Osteoblast (primary cell): ENCODE measurements at regions not wholly inside any gene's neighbourhood (a gene's known extent, or its start where the extent isn't known, plus 50 kb on each side); places are given as distances from the start of the nearest gene placed in this dataset.

Experiments used
- DNase-seq: peaks from one replicate; pipeline ENCODE4 v3.0.0; 2011; ENCODE audit warnings: low spot score, mixed read lengths; ENCODE audit not compliant: insufficient read length; ENCODE audit errors: missing footprints
- H2AFZ ChIP-seq: 2 replicates; pipeline ENCODE4 v1.6.0; 2011; ENCODE audit warnings: mild to moderate bottlenecking, low read length
- H3K27ac ChIP-seq: 2 replicates; pipeline ENCODE4 v1.5.1; 2011; ENCODE audit warnings: mild to moderate bottlenecking, low read depth, low read length, moderate library complexity
- H3K27me3 ChIP-seq: 2 replicates; pipeline ENCODE4 v1.6.0; 2012; ENCODE audit warnings: mild to moderate bottlenecking, control low read depth, inconsistent platforms, low read length, moderate library complexity; ENCODE audit not compliant: insufficient read depth
- H3K36me3 ChIP-seq: 2 replicates; pipeline ENCODE4 v1.5.1; 2011; ENCODE audit warnings: mild to moderate bottlenecking, low read length, control low read depth, moderate library complexity; ENCODE audit not compliant: insufficient read depth
- H3K4me1 ChIP-seq: 2 replicates; pipeline ENCODE4 v1.5.1; 2011; ENCODE audit warnings: mild to moderate bottlenecking, low read length, control low read depth, moderate library complexity; ENCODE audit not compliant: insufficient read depth
- H3K4me2 ChIP-seq: 2 replicates; pipeline ENCODE4 v1.6.0; 2011; ENCODE audit warnings: mild to moderate bottlenecking, low read length; ENCODE audit not compliant: insufficient read depth
- H3K4me3 ChIP-seq: fragments of 200-600 bp; sonication (generic); 3 replicates; pipeline ENCODE4 v1.5.1; 2012; ENCODE audit warnings: mild to moderate bottlenecking, low read length, inconsistent platforms; ENCODE audit not compliant: insufficient read depth
- H3K79me2 ChIP-seq: 2 replicates; pipeline ENCODE4 v1.6.0; 2012; ENCODE audit warnings: mild to moderate bottlenecking, low read length, control low read depth, inconsistent platforms; ENCODE audit not compliant: insufficient read depth
- H3K9me3 ChIP-seq: 2 replicates; pipeline ENCODE4 v1.5.1; 2011; ENCODE audit warnings: low read depth, low read length, control low read depth
- H4K20me1 ChIP-seq: 2 replicates; pipeline ENCODE4 v1.6.0; 2012; ENCODE audit warnings: mild to moderate bottlenecking, low read length, control low read depth; ENCODE audit not compliant: insufficient read depth
- CTCF ChIP-seq: IDR thresholded peaks from 2 replicates; pipeline ENCODE4 v1.5.1; 2011; ENCODE audit warnings: mild to moderate bottlenecking, low read depth, low read length, moderate library complexity; ENCODE audit errors: extremely low read depth

DNA sequence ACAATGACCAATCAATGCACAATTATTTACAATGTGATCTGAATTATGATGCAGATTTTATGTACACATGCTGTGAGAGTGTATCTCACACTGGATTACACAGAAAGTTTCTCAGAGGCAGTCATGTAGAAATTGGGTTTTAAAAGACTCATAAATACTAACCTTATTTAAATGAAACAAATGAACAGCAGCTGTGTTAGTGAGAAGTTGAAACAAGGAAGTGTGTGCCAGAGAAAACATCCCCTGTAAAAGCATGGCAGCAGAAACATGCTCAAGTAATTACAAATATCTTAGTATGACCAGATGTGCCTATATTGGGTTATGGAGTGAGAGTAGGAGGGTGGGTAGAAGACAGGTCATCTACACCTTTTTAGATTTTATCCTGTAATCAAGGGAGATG is 723.7 kb downstream of the C12orf50 start:
- no peak for DNase-seq
- H3K9me3 ChIP-seq: no peaks in the 10 kb centered on the region
- no peaks in the 10 kb centered on the region for H3K36me3 ChIP-seq
- H3K79me2 ChIP-seq: no peaks in the 10 kb centered on the region
- no peak for TF ChIP-seq CTCF
- no peak overlapping the region for H2AFZ ChIP-seq
- no peaks in the 10 kb centered on the region for H3K4me1 ChIP-seq
- no peak overlapping the region for H3K4me2 ChIP-seq
- no peaks in the 10 kb centered on the region for H3K27me3 ChIP-seq
- no peak overlapping the region for H3K4me3 ChIP-seq
- no peaks in the 10 kb centered on the region for H4K20me1 ChIP-seq
- H3K27ac ChIP-seq: no peak overlapping the region

- Histone ChIP-seq H3K4me2 (no peak overlapping the region), H3K9me3 (no peaks in the 10 kb centered on the region), H3K27me3 (no peaks in the 10 kb centered on the region), H4K20me1 (no peaks in the 10 kb centered on the region), H3K4me3 (no peak overlapping the region), H2AFZ (no peak overlapping the region), H3K36me3 (no peaks in the 10 kb centered on the region), H3K4me1 (no peaks in the 10 kb centered on the region), H3K79me2 (no peaks in the 10 kb centered on the region), H3K27ac (no peak overlapping the region)
- DNase-seq: no peak
- TF ChIP-seq CTCF: no peak
Measured at GRCh38 chr12:87304406-87304805, 724.8 kb downstream of the C12orf50 start.

DNA sequence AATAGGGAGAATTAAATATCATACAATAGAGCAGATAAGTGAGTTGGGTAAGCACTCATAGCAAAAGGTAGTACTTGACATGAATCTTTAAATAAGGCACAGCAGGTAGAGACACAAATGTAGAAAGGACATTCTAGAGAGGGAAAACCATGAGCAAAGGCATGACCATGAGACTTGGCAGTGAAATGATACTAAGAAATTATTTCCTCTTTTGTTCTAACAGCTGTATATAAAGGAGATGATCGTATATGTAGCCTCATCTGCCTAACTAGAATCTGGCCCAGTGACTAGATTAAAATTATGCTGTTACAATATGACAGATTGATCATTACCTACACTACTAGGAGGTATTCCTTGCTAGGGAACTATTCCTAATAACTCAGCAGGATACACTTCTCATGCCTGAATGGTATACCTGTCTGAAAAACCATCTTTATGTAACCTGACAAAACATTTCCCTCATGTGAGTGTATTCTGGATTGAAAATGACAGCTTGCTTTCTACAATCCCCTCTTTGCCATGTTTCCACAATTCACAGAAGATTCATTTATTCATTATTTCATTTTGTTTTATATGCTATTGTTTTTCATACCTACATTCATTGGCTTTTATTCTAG is 725.7 kb downstream of the C12orf50 start:
- H3K4me1 ChIP-seq: no peaks in the 10 kb centered on the region
- no peak overlapping the region for H3K27ac ChIP-seq
- no peak overlapping the region for H3K4me2 ChIP-seq
- no peaks in the 10 kb centered on the region for H3K9me3 ChIP-seq
- H4K20me1 ChIP-seq: no peaks in the 10 kb centered on the region
- H3K4me3 ChIP-seq: no peak overlapping the region
- no peak for TF ChIP-seq CTCF
- DNase-seq: no peak
- no peaks in the 10 kb centered on the region for H3K36me3 ChIP-seq
- no peak overlapping the region for H2AFZ ChIP-seq
- H3K27me3 ChIP-seq: no peaks in the 10 kb centered on the region
- no peaks in the 10 kb centered on the region for H3K79me2 ChIP-seq

DNA sequence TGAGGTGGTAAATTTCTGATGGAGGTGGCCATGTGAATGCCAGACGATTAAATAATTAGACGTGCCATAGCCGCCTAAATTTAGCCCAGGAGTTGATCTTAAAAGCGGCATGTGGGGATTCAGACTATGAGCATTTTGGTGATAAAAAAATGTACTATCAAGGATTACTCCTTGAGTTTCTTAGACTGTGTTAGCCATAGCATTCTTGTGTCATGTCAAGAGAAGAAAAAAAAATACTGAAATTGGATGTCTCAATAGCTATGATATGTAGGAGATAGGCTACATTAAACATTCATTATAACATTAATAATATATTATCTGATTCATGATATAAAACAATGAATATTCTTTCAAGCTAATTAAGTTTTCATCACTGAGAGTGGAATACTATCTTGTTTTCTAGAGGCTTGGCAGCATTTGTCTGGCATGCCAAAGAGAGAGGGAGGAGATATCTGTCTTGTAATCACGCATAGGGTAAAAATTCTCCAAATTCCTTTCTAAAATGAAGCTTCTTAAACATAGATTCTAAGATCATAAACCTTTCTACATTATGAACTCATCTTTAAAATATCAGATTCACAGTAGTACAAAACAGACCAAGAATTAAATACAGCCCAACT is 727.0 kb downstream of the C12orf50 start:
- Histone ChIP-seq H3K4me1 (no peaks in the 10 kb centered on the region), H3K9me3 (no peaks in the 10 kb centered on the region), H3K36me3 (no peaks in the 10 kb centered on the region), H3K27ac (no peak overlapping the region), H2AFZ (no peak overlapping the region), H4K20me1 (no peaks in the 10 kb centered on the region), H3K4me3 (no peak overlapping the region), H3K27me3 (no peaks in the 10 kb centered on the region), H3K79me2 (no peaks in the 10 kb centered on the region), H3K4me2 (no peak overlapping the region)
- no peak for DNase-seq
- TF ChIP-seq CTCF: no peak
